ENCODE measurements at regions not wholly inside any gene's neighbourhood (a gene's known extent, or its start where the extent isn't known, plus 50 kb on each side); places are given as distances from the start of the nearest gene placed in this dataset.

GRCh38 chr1:5758859-5759578 is 233.2 kb downstream of the NPHP4 start:
- DNase-seq (ENCODE audit: low spot score): no peak
- 66% methylated on average over 19 of the region's 19 CpGs for WGBS

GRCh38 chr1:5758000-5758858 is 234.0 kb downstream of the NPHP4 start:
- Histone ChIP-seq H3K9ac (ENCODE audit: low read depth in 1 of 2, low read length in 2 of 2) (no peak overlapping the region), H3K9me3 (ENCODE audit: control insufficient read depth in 4 of 4, low read length in 3 of 4) (peaks cover 2 to 5% (median 4%) of the 10 kb centered on the region in 4 donors), H3K36me3 (ENCODE audit: control insufficient read depth in 4 of 4, insufficient read depth in 3 of 4, low read depth in 1 of 4, low read length in 3 of 4) (no peaks in the 10 kb centered on the region), H3K27ac (ENCODE audit: low read depth in 1 of 2, low read length in 2 of 2) (no peak overlapping the region), H3K4me3 (ENCODE audit: low read depth in 1 of 3, low read length in 3 of 3) (no peak overlapping the region), H3K4me1 (ENCODE audit: control insufficient read depth in 4 of 4, insufficient read depth in 4 of 4, low read length in 3 of 4) (no peaks in the 10 kb centered on the region), H3K27me3 (ENCODE audit: control insufficient read depth in 4 of 4, insufficient read depth in 4 of 4, low read length in 3 of 4) (no peaks in the 10 kb centered on the region)
- TF ChIP-seq ATF3 (IDR thresholded peaks at IDR 0.05) (no peak), RAD21 (IDR thresholded peaks at IDR 0.05) (no peak)
- WGBS: 73% methylated on average over 18 of the region's 18 CpGs
- DNase-seq (ENCODE audit: low spot score): no peak

More at GRCh38 chr1:5758859-5759578, 233.2 kb downstream of the NPHP4 start:
- TF ChIP-seq, protein P1, sequence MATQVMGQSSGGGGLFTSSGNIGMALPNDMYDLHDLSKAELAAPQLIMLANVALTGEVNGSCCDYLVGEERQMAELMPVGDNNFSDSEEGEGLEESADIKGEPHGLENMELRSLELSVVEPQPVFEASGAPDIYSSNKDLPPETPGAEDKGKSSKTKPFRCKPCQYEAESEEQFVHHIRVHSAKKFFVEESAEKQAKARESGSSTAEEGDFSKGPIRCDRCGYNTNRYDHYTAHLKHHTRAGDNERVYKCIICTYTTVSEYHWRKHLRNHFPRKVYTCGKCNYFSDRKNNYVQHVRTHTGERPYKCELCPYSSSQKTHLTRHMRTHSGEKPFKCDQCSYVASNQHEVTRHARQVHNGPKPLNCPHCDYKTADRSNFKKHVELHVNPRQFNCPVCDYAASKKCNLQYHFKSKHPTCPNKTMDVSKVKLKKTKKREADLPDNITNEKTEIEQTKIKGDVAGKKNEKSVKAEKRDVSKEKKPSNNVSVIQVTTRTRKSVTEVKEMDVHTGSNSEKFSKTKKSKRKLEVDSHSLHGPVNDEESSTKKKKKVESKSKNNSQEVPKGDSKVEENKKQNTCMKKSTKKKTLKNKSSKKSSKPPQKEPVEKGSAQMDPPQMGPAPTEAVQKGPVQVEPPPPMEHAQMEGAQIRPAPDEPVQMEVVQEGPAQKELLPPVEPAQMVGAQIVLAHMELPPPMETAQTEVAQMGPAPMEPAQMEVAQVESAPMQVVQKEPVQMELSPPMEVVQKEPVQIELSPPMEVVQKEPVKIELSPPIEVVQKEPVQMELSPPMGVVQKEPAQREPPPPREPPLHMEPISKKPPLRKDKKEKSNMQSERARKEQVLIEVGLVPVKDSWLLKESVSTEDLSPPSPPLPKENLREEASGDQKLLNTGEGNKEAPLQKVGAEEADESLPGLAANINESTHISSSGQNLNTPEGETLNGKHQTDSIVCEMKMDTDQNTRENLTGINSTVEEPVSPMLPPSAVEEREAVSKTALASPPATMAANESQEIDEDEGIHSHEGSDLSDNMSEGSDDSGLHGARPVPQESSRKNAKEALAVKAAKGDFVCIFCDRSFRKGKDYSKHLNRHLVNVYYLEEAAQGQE (IDR thresholded peaks at IDR 0.05): no peak
- TF ChIP-seq GABPA (IDR thresholded peaks at IDR 0.05 in 1 of 2, conservative IDR thresholded peaks at IDR 0.05 in 1 of 2): no peak
- Histone ChIP-seq H3K9ac (ENCODE audit: low read depth in 1 of 2, low read length in 2 of 2) (no peak overlapping the region), H3K4me1 (ENCODE audit: control insufficient read depth in 4 of 4, insufficient read depth in 4 of 4, low read length in 3 of 4) (no peaks in the 10 kb centered on the region), H3K27me3 (ENCODE audit: control insufficient read depth in 4 of 4, insufficient read depth in 4 of 4, low read length in 3 of 4) (no peaks in the 10 kb centered on the region), H3K36me3 (ENCODE audit: control insufficient read depth in 4 of 4, insufficient read depth in 3 of 4, low read depth in 1 of 4, low read length in 3 of 4) (no peaks in the 10 kb centered on the region), H3K4me3 (ENCODE audit: low read depth in 1 of 3, low read length in 3 of 3) (no peak overlapping the region), H3K9me3 (ENCODE audit: control insufficient read depth in 4 of 4, low read length in 3 of 4) (peaks cover 4 to 11% (median 7%) of the 10 kb centered on the region in 4 donors), H3K27ac (ENCODE audit: low read depth in 1 of 2, low read length in 2 of 2) (no peak overlapping the region)

DNA sequence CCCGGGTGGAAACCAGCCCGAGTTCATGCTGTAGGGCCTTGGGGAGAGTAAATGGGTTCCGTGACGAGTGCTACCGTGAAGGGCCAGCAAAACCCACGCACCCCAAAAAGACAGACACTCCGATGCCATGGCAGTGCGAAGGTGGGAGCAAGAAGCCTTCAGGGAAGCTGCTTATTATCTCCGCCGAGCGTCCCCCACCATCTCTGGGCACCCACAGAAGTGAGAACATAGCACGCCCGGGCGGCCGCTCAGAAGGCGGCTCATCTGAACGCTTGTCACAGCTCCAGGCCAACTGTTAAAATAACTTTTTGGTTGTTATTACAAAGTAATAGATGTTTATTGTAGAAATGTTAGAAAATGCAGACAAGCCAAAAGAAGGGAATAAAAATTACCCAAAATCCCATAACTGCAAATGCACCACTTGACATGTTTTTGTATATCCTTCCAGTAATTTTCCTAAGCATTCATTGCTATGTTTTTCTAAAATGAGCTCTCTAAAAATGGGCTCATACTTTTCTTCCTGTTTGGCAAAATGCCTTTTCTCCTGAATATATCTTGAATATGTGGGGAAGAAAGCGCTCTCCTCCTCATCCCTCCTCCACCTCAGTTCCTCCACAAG is 234.9 kb downstream of the NPHP4 start:
- no peak for TF ChIP-seq HNF4A (conservative IDR thresholded peaks at IDR 0.05)
- no peak for TF ChIP-seq EGR1 (IDR thresholded peaks at IDR 0.05; ENCODE audit: low read depth in 2 of 2)
- H3K9ac ChIP-seq (ENCODE audit: low read depth in 1 of 2, low read length in 2 of 2): no peak overlapping the region
- H3K9me3 ChIP-seq (ENCODE audit: control insufficient read depth in 4 of 4, low read length in 3 of 4): peaks cover 0 to 3% (median under 1%) of the 10 kb centered on the region in 4 donors
- no peaks in the 10 kb centered on the region for H3K36me3 ChIP-seq (ENCODE audit: control insufficient read depth in 4 of 4, insufficient read depth in 3 of 4, low read depth in 1 of 4, low read length in 3 of 4)
- H3K4me1 ChIP-seq (ENCODE audit: control insufficient read depth in 4 of 4, insufficient read depth in 4 of 4, low read length in 3 of 4): no peaks in the 10 kb centered on the region
- H3K27ac ChIP-seq (ENCODE audit: low read depth in 1 of 2, low read length in 2 of 2): no peak overlapping the region
- 86% methylated on average over 18 of the region's 18 CpGs for WGBS
- no peak overlapping the region for H3K4me3 ChIP-seq (ENCODE audit: low read depth in 1 of 3, low read length in 3 of 3)
- no peaks in the 10 kb centered on the region for H3K27me3 ChIP-seq (ENCODE audit: control insufficient read depth in 4 of 4, insufficient read depth in 4 of 4, low read length in 3 of 4)
- no peak for DNase-seq (ENCODE audit: low spot score)
